CD4-positive, alpha-beta T cell treated with Interleukin-4 for 4 hours (primary cell): ENCODE measurements at regions not wholly inside any gene's neighbourhood (a gene's known extent, or its start where the extent isn't known, plus 50 kb on each side); places are given as distances from the start of the nearest gene placed in this dataset.
"Not testable (repeated sequence)": the region's sequence is repeated elsewhere in the genome, so short reads cannot be mapped to it uniquely, and the experiment has no call there.

Experiments
- DNase-seq: peaks from one replicate; pipeline ENCODE4 v3.0.0-alpha.2; 2020

GRCh38 chr17:63267846-63268245 is 178.3 kb downstream of the CYB561 start:
- no peak for DNase-seq

GRCh38 chr17:63268827-63269226 is 177.3 kb downstream of the CYB561 start:
- no peak for DNase-seq

- DNase-seq: no peak
Observed at GRCh38 chr17:63270610-63271009, 175.5 kb downstream of the CYB561 start.

- no peak for DNase-seq
Observed at GRCh38 chr17:63274146-63274545, 172.0 kb downstream of the CYB561 start.

GRCh38 chr17:63275318-63275970 is 170.7 kb downstream of the CYB561 start:
- peak; percentile 9 for DNase-seq

- no peak for DNase-seq
Observed at GRCh38 chr17:63275971-63276745, 169.9 kb downstream of the CYB561 start.

GRCh38 chr17:63276821-63277220 is 169.3 kb downstream of the CYB561 start:
- DNase-seq: no peak

- DNase-seq: no peak
Observed at GRCh38 chr17:63277629-63278028, 168.5 kb downstream of the CYB561 start.

GRCh38 chr17:63278728-63279442 is 167.2 kb downstream of the CYB561 start:
- no peak for DNase-seq

GRCh38 chr17:63279498-63280230 is 166.4 kb downstream of the CYB561 start:
- DNase-seq: no peak

- no peak for DNase-seq
Observed at GRCh38 chr17:63282455-63282854, 163.7 kb downstream of the CYB561 start.

- DNase-seq: no peak
Observed at GRCh38 chr17:63285551-63285950, 160.6 kb downstream of the CYB561 start.

- DNase-seq: no peak
Observed at GRCh38 chr17:63286254-63286653, 159.9 kb downstream of the CYB561 start.

GRCh38 chr17:63287006-63287405 is 159.1 kb downstream of the CYB561 start:
- not testable (repeated sequence) for DNase-seq

GRCh38 chr17:63289931-63290330 is 156.2 kb downstream of the CYB561 start:
- DNase-seq: no peak

GRCh38 chr17:63290351-63290750 is 155.8 kb downstream of the CYB561 start:
- DNase-seq: no peak

GRCh38 chr17:63290784-63291183 is 155.3 kb downstream of the CYB561 start:
- no peak for DNase-seq

GRCh38 chr17:63291258-63291657 is 154.8 kb downstream of the CYB561 start:
- DNase-seq: no peak

GRCh38 chr17:63292421-63292820 is 153.7 kb downstream of the CYB561 start:
- no peak for DNase-seq

- DNase-seq: no peak
Observed at GRCh38 chr17:63293323-63294075, 152.6 kb downstream of the CYB561 start.

GRCh38 chr17:63294776-63295175 is 151.3 kb downstream of the CYB561 start:
- DNase-seq: no peak

GRCh38 chr17:63295288-63295687 is 150.8 kb downstream of the CYB561 start:
- no peak for DNase-seq
